Activated CD8-positive, alpha-beta memory T cell treated with anti-CD3 and anti-CD28 coated beads, Interleukin-2, amount 10 ng/mL, durations not matched to agents 7 days and 5 days (primary cell): ENCODE measurements at regions not wholly inside any gene's neighbourhood (a gene's known extent, or its start where the extent isn't known, plus 50 kb on each side); places are given as distances from the start of the nearest gene placed in this dataset.
"Not testable (repeated sequence)": the region's sequence is repeated elsewhere in the genome, so short reads cannot be mapped to it uniquely, and the experiment has no call there.

ENCODE experiments used
- ATAC-seq: fragments of 150-1000 bp; cut with Tn5 transposase; one replicate; pipeline ENCODE4 v1.10.0; 2021; ENCODE audit warnings: moderate library complexity
- CTCF ChIA-PET: fragments of 350-600 bp; sonication (Branson Sonifier 250); formaldehyde crosslinking; loops from one replicate; lab custom pipeline; 2021; ENCODE audit warnings: antibody characterized with exemption; lab: Charles Lee
- DNase-seq: peaks from one replicate; pipeline ENCODE4 v3.0.0-alpha.2; 2020
- H3K27ac Mint-ChIP-seq: one replicate; pipeline ENCODE4 v1.8.0; 2021; ENCODE audit warnings: mild to moderate bottlenecking, mixed read lengths
- H3K27me3 Mint-ChIP-seq: one replicate; pipeline ENCODE4 v1.8.0; 2021; ENCODE audit warnings: mixed read lengths
- H3K36me3 Mint-ChIP-seq: one replicate; pipeline ENCODE4 v1.8.0; 2021; ENCODE audit warnings: mild to moderate bottlenecking, mixed read lengths
- H3K4me1 Mint-ChIP-seq: one replicate; pipeline ENCODE4 v1.8.0; 2021; ENCODE audit warnings: mixed read lengths
- H3K4me3 Mint-ChIP-seq: one replicate; pipeline ENCODE4 v1.8.0; 2021; ENCODE audit warnings: mild to moderate bottlenecking, moderate library complexity, mixed read lengths
- H3K9me3 Mint-ChIP-seq: one replicate; pipeline ENCODE4 v1.8.0; 2022; ENCODE audit warnings: low read depth, mixed read lengths

- Mint-ChIP-seq H3K27ac (no peak overlapping the region), H3K4me1 (no peaks in the 10 kb centered on the region), H3K27me3 (no peaks in the 10 kb centered on the region), H3K4me3 (no peak overlapping the region), H3K9me3 (peaks cover 6% of the 10 kb centered on the region), H3K36me3 (no peaks in the 10 kb centered on the region)
- DNase-seq (no peak), ATAC-seq (no peak)
- CTCF ChIA-PET, result no interaction called here
Measured at GRCh38 chr2:228599297-228599696, 417.8 kb upstream of the SPHKAP start.

DNA sequence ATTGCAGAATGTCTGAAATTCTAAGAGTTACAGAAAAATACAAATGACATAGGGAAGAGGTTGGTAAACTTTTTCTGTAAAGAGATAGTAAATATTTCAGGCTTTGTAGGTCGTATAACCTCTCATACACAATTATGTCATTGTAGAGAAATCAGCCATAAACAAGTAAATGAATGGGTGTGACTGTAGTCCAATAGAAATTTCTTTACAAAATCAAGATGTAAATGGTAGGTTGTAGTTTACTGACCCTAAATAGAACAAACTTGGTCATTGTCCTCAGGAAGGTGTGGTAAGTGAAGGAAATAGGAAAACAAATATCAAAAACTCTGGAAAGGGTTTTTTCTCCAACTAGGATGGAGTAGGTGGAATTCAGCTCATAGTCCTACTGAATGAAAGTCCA lies 415.5 kb upstream of the SPHKAP start:
- no peak overlapping the region for H3K27ac Mint-ChIP-seq
- no peak for DNase-seq

GRCh38 chr2:228594012-228594411 lies 412.5 kb upstream of the SPHKAP start:
- Mint-ChIP-seq H3K36me3 (no peaks in the 10 kb centered on the region), H3K27me3 (no peaks in the 10 kb centered on the region), H3K4me3 (no peak overlapping the region), H3K27ac (no peak overlapping the region), H3K9me3 (peaks cover 5% of the 10 kb centered on the region), H3K4me1 (no peaks in the 10 kb centered on the region)
- ATAC-seq, result no peak
- CTCF ChIA-PET, result no interaction called here
- no peak for DNase-seq

More for the DNA sequence above, 415.5 kb upstream of the SPHKAP start:
- CTCF ChIA-PET, result no interaction called here
- peaks cover 4% of the 10 kb centered on the region for H3K9me3 Mint-ChIP-seq
- H3K4me1 Mint-ChIP-seq, result no peaks in the 10 kb centered on the region
- H3K36me3 Mint-ChIP-seq, result no peaks in the 10 kb centered on the region
- H3K4me3 Mint-ChIP-seq, result no peak overlapping the region
- H3K27me3 Mint-ChIP-seq, result no peaks in the 10 kb centered on the region
- ATAC-seq, result no peak

DNA sequence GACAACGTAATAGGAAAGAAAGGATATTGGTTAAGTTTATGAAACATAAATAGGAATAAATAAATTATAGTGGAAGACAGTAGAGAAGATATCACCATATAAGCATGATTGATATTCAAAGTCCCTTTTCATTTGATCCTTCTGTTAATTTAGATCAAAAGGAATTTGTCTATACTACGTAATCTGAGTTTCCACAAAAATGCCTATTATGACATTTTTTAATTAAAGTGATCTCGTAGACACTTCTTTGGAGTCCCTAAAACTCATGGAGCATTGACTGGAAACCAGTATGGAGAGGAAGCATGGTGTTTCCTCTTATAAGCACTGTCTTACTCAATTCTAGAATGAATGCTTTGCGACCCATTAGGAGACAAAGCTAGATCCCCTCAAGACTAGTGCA lies 411.4 kb upstream of the SPHKAP start:
- Mint-ChIP-seq H3K9me3 (peaks cover 7% of the 10 kb centered on the region), H3K27ac (no peak overlapping the region), H3K4me1 (no peaks in the 10 kb centered on the region), H3K4me3 (no peak overlapping the region), H3K27me3 (no peaks in the 10 kb centered on the region), H3K36me3 (no peaks in the 10 kb centered on the region)
- DNase-seq (no peak), ATAC-seq (no peak)
- CTCF ChIA-PET, result no interaction called here

DNA sequence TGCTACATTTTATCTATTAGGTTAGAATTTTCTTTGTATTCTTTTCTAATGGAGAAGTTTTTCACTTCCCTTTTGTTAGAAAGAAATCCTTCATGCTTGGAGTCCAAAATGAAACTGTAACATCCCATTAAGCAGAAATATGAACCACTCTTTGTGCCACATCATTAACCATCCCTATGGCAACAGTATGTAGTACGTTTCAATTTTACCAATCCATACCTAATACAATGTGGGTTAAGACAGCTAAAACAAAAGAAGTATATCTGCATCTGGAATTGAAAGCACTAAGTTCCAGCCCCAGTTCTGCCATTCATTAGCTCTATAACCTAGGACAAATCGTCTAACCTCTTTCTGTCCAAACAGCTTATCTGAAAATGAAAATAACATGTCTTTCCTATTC lies 409.2 kb upstream of the SPHKAP start:
- Mint-ChIP-seq H3K4me1 (no peaks in the 10 kb centered on the region), H3K4me3 (no peak overlapping the region), H3K27me3 (no peaks in the 10 kb centered on the region), H3K9me3 (peaks cover 5% of the 10 kb centered on the region), H3K36me3 (no peaks in the 10 kb centered on the region), H3K27ac (no peak overlapping the region)
- CTCF ChIA-PET, result no interaction called here
- DNase-seq (no peak), ATAC-seq (no peak)

DNA sequence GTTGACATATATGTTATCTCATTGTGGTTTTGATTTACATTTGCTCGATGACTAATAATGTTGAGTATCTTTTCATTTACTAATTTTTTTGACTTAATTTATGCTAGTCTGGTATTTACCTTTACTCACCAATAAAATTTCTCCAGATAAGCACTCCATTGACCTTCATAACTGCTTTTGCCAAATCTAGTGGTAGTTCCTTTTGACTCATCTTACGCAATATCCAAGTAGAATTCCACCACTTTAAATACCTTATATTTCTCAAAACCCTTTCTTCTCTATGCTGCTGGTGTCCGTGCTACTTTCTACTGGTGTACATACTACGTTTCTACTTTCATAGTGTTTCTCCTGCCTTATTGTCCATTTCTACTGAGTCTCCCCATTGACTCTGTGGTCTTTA lies 407.6 kb upstream of the SPHKAP start:
- H3K9me3 Mint-ChIP-seq, result peaks cover 7% of the 10 kb centered on the region
- CTCF ChIA-PET, result no interaction called here
- H3K36me3 Mint-ChIP-seq, result no peaks in the 10 kb centered on the region
- H3K4me1 Mint-ChIP-seq, result no peaks in the 10 kb centered on the region
- no peak overlapping the region for H3K4me3 Mint-ChIP-seq
- ATAC-seq (no peak), DNase-seq (no peak)
- H3K27ac Mint-ChIP-seq, result no peak overlapping the region
- H3K27me3 Mint-ChIP-seq, result no peaks in the 10 kb centered on the region

DNA sequence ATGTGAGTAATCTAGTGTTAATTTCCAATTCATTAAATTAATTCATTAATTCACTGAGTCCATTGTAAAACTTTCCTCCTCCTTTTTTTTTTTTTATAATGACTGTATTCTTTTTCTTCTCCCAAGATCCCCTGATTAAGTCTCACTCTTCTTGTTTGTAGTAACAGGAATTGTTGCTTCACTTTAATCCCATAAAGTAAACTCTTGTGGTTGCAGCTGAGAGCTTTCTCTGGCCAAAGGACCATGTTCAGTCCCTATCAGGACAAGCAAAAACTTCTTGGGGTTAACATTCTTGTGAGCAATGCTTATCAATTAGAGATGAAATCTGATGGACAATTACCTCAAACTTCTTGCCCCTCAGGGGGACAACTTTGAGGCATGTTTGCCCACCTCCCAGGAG lies 400.2 kb upstream of the SPHKAP start:
- no peak for ATAC-seq
- Mint-ChIP-seq H3K27me3 (no peaks in the 10 kb centered on the region), H3K4me3 (no peak overlapping the region), H3K4me1 (no peaks in the 10 kb centered on the region), H3K27ac (no peak overlapping the region), H3K36me3 (no peaks in the 10 kb centered on the region), H3K9me3 (peaks cover 9% of the 10 kb centered on the region)
- CTCF ChIA-PET, result no interaction called here
- no peak for DNase-seq

GRCh38 chr2:228575897-228576296 lies 394.4 kb upstream of the SPHKAP start:
- CTCF ChIA-PET, result no interaction called here
- Mint-ChIP-seq H3K27ac (no peak overlapping the region), H3K36me3 (no peaks in the 10 kb centered on the region), H3K9me3 (peaks cover 10% of the 10 kb centered on the region), H3K4me3 (no peak overlapping the region), H3K27me3 (no peaks in the 10 kb centered on the region), H3K4me1 (no peaks in the 10 kb centered on the region)
- ATAC-seq, result no peak
- DNase-seq, result no peak

DNA sequence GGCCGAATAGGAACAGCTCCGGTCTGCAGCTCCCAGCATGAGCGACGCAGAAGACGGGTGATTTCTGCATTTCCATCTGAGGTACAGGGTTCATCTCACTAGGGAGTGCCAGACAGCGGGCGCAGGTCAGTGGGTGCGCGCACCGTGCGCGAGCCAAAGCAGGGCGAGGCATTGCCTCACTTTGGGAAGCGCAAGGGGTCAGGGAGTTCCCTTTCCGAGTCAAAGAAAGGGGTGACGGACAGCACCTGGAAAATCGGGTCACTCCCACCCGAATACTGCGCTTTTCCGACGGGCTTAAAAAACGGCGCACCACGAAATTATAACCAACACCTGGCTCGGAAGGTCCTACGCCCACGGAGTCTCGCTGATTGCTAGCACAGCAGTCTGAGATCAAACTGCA lies 386.8 kb upstream of the SPHKAP start:
- not testable (repeated sequence) for H3K4me1 Mint-ChIP-seq, H3K4me3 Mint-ChIP-seq

GRCh38 chr2:228561816-228562215 lies 380.3 kb upstream of the SPHKAP start:
- H3K4me3 Mint-ChIP-seq, result no peak overlapping the region
- ATAC-seq (no peak), DNase-seq (no peak)
- no peaks in the 10 kb centered on the region for H3K36me3 Mint-ChIP-seq
- H3K9me3 Mint-ChIP-seq, result peaks cover 13% of the 10 kb centered on the region
- H3K27ac Mint-ChIP-seq, result no peak overlapping the region
- no peaks in the 10 kb centered on the region for H3K27me3 Mint-ChIP-seq
- CTCF ChIA-PET, result no interaction called here
- H3K4me1 Mint-ChIP-seq, result no peaks in the 10 kb centered on the region

More for the DNA sequence above, 386.8 kb upstream of the SPHKAP start:
- CTCF ChIA-PET, DNase-seq, H3K27ac Mint-ChIP-seq, H3K9me3 Mint-ChIP-seq, H3K27me3 Mint-ChIP-seq, ATAC-seq, H3K36me3 Mint-ChIP-seq: not testable (repeated sequence)

DNA sequence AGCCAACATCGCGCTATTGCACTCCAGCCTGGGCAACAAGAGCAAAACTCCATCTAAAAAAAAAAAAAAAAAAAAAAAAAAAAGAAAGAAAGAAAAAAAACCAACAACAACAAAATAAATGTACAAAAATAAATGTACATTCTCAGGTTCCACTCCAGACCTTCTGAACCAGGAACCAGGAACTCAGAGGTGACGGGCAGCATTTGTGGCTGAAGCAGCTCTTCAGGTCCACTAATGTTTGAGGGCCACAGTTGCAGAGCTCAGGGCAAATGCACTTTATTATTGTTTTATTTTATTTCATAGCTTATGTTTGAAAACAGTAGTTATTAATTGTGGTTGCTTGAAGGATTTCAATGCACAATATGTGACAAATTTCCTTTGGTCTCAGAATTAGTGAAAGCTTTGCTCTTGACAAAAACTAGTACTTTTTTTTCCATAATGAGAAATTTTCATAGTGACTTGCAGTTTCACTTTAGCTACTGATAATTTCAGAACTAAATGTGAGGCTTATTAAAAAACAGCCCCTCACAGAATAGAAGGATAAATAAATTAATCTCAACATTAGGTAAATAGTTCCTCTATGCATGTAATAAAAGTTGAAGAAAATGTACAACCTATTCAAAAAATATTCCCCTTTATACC lies 378.4 kb upstream of the SPHKAP start:
- no peak overlapping the region for H3K4me3 Mint-ChIP-seq
- H3K9me3 Mint-ChIP-seq, result peaks cover 14% of the 10 kb centered on the region
- DNase-seq (no peak), ATAC-seq (no peak)
- CTCF ChIA-PET, result interaction anchor here (0.7 kb wide), 1 partner anchor 32 kb away, joined by 3 read pairs; no protein-coding TSS in a partner anchor
- no peaks in the 10 kb centered on the region for H3K4me1 Mint-ChIP-seq
- H3K36me3 Mint-ChIP-seq, result no peaks in the 10 kb centered on the region
- H3K27ac Mint-ChIP-seq, result no peak overlapping the region
- no peaks in the 10 kb centered on the region for H3K27me3 Mint-ChIP-seq

GRCh38 chr2:228556717-228557116 lies 375.2 kb upstream of the SPHKAP start:
- Mint-ChIP-seq H3K4me3 (no peak overlapping the region), H3K36me3 (no peaks in the 10 kb centered on the region), H3K27ac (no peak overlapping the region), H3K9me3 (peaks cover 11% of the 10 kb centered on the region), H3K27me3 (no peaks in the 10 kb centered on the region), H3K4me1 (no peaks in the 10 kb centered on the region)
- no peak for ATAC-seq
- no peak for DNase-seq
- CTCF ChIA-PET, result no interaction called here

- no peaks in the 10 kb centered on the region for H3K4me1 Mint-ChIP-seq
- no peak overlapping the region for H3K27ac Mint-ChIP-seq
- CTCF ChIA-PET, result no interaction called here
- H3K4me3 Mint-ChIP-seq, result no peak overlapping the region
- DNase-seq (no peak), ATAC-seq (no peak)
- H3K9me3 Mint-ChIP-seq, result peaks cover 7% of the 10 kb centered on the region
- no peaks in the 10 kb centered on the region for H3K36me3 Mint-ChIP-seq
- no peaks in the 10 kb centered on the region for H3K27me3 Mint-ChIP-seq
Measured at GRCh38 chr2:228549441-228550007, 368.0 kb upstream of the SPHKAP start.

- Mint-ChIP-seq H3K27ac (no peak overlapping the region), H3K4me1 (no peaks in the 10 kb centered on the region), H3K27me3 (no peaks in the 10 kb centered on the region), H3K9me3 (peaks cover 7% of the 10 kb centered on the region), H3K4me3 (no peak overlapping the region), H3K36me3 (no peaks in the 10 kb centered on the region)
- no peak for ATAC-seq
- CTCF ChIA-PET, result no interaction called here
- DNase-seq, result no peak
Measured at GRCh38 chr2:228548230-228548629, 366.7 kb upstream of the SPHKAP start.
